ENCODE measurements at regions not wholly inside any gene's neighbourhood (a gene's known extent, or its start where the extent isn't known, plus 50 kb on each side); places are given as distances from the start of the nearest gene placed in this dataset.

GRCh38 chr3:178421069-178421468 lies 115.2 kb upstream of the KCNMB2 start:
- TF ChIP-seq, protein P1, sequence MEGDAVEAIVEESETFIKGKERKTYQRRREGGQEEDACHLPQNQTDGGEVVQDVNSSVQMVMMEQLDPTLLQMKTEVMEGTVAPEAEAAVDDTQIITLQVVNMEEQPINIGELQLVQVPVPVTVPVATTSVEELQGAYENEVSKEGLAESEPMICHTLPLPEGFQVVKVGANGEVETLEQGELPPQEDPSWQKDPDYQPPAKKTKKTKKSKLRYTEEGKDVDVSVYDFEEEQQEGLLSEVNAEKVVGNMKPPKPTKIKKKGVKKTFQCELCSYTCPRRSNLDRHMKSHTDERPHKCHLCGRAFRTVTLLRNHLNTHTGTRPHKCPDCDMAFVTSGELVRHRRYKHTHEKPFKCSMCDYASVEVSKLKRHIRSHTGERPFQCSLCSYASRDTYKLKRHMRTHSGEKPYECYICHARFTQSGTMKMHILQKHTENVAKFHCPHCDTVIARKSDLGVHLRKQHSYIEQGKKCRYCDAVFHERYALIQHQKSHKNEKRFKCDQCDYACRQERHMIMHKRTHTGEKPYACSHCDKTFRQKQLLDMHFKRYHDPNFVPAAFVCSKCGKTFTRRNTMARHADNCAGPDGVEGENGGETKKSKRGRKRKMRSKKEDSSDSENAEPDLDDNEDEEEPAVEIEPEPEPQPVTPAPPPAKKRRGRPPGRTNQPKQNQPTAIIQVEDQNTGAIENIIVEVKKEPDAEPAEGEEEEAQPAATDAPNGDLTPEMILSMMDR (IDR thresholded peaks at IDR 0.05) = no peak
- no peak for TF ChIP-seq POLR2A (IDR thresholded peaks at IDR 0.05)

Measured in testis (tissue), 2 donors.